HepG2 (cell line): ENCODE measurements at regions not wholly inside any gene's neighbourhood (a gene's known extent, or its start where the extent isn't known, plus 50 kb on each side); places are given as distances from the start of the nearest gene placed in this dataset.

Experiments used
- small RNA-seq, 3 experiments: library from RNA; depleted of rRNA; stranded (forward); fragments of <200 nt; gene quantifications; one replicate each; pipeline ENCODE3, GENCODE V24; 2012; ENCODE audit warnings: low read depth in 2 of 3, low replicate concordance in 1 of 3; ENCODE audit not compliant: insufficient read length in 3 of 3, insufficient read depth in 2 of 3

Small RNA genes in the stretch of these regions (small RNA-seq; reads per million reads assigned to genes)
- 0 reads per million in 3 experiments for gene RN7SKP40
